ENCODE measurements at regions not wholly inside any gene's neighbourhood (a gene's known extent, or its start where the extent isn't known, plus 50 kb on each side); places are given as distances from the start of the nearest gene placed in this dataset.

DNA sequence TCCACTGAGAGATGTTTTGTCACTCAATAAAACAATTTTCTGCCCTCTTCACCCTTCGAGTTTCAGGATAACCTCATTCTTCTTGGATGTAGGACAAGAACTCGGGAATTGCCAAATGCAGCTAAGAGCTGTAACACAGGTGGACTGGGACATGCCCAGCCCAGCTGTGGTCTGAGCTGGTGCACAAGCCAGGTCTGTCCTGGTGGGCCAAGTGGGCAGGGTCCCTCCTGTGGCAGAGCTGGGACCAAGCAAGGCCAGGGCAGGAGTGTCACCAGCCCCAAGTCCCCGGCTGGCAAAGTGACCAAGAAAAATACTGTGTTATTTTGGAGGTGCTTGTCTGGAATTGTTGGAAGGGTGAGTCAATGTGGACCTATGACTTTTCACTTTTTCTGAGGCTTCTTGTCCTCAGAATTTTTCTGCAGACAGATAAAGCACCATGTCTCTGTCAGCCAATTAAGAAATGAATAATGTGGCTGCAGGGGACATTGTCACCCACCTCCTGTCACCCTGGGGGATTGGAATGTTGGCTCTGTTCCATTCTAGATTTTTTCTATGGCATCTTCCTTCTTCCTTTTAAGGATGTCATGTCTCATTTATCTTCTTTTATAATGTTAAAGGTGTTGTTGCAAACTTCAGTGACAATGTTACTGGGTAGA is 645.2 kb upstream of the EPHA6 start:
- ATAC-seq, result no peak
- TF ChIP-seq ARNTL (CRISPR knock-in tag; IDR thresholded peaks at IDR 0.05; ENCODE audit: borderline replicate concordance, low read depth), result no peak
- no peak for TF ChIP-seq PPARA (CRISPR knock-in tag; IDR thresholded peaks at IDR 0.05; ENCODE audit: borderline replicate concordance)
- no peak for TF ChIP-seq CSDC2 (CRISPR knock-in tag; IDR thresholded peaks at IDR 0.05)
- TF ChIP-seq OSR1 (CRISPR knock-in tag; IDR thresholded peaks at IDR 0.05), result no peak
- TF ChIP-seq RARB (CRISPR knock-in tag; IDR thresholded peaks at IDR 0.05), result no peak
- TF ChIP-seq ESRRG (CRISPR knock-in tag; IDR thresholded peaks at IDR 0.05), result no peak
- TF ChIP-seq, protein P1, sequence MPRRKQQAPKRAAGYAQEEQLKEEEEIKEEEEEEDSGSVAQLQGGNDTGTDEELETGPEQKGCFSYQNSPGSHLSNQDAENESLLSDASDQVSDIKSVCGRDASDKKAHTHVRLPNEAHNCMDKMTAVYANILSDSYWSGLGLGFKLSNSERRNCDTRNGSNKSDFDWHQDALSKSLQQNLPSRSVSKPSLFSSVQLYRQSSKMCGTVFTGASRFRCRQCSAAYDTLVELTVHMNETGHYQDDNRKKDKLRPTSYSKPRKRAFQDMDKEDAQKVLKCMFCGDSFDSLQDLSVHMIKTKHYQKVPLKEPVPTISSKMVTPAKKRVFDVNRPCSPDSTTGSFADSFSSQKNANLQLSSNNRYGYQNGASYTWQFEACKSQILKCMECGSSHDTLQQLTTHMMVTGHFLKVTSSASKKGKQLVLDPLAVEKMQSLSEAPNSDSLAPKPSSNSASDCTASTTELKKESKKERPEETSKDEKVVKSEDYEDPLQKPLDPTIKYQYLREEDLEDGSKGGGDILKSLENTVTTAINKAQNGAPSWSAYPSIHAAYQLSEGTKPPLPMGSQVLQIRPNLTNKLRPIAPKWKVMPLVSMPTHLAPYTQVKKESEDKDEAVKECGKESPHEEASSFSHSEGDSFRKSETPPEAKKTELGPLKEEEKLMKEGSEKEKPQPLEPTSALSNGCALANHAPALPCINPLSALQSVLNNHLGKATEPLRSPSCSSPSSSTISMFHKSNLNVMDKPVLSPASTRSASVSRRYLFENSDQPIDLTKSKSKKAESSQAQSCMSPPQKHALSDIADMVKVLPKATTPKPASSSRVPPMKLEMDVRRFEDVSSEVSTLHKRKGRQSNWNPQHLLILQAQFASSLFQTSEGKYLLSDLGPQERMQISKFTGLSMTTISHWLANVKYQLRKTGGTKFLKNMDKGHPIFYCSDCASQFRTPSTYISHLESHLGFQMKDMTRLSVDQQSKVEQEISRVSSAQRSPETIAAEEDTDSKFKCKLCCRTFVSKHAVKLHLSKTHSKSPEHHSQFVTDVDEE (CRISPR knock-in tag; IDR thresholded peaks at IDR 0.05), result no peak
- TF ChIP-seq, protein P2, sequence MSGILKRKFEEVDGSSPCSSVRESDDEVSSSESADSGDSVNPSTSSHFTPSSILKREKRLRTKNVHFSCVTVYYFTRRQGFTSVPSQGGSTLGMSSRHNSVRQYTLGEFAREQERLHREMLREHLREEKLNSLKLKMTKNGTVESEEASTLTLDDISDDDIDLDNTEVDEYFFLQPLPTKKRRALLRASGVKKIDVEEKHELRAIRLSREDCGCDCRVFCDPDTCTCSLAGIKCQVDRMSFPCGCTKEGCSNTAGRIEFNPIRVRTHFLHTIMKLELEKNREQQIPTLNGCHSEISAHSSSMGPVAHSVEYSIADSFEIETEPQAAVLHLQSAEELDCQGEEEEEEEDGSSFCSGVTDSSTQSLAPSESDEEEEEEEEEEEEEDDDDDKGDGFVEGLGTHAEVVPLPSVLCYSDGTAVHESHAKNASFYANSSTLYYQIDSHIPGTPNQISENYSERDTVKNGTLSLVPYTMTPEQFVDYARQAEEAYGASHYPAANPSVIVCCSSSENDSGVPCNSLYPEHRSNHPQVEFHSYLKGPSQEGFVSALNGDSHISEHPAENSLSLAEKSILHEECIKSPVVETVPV (CRISPR knock-in tag; IDR thresholded peaks at IDR 0.05), result no peak
- TF ChIP-seq ZNF8 (CRISPR knock-in tag; IDR thresholded peaks at IDR 0.05), result no peak
- TF ChIP-seq ZNF70 (CRISPR knock-in tag; IDR thresholded peaks at IDR 0.05), result no peak
- no peak for TF ChIP-seq BACH2 (CRISPR knock-in tag; IDR thresholded peaks at IDR 0.05; ENCODE audit: borderline replicate concordance)
- TF ChIP-seq, protein P3, sequence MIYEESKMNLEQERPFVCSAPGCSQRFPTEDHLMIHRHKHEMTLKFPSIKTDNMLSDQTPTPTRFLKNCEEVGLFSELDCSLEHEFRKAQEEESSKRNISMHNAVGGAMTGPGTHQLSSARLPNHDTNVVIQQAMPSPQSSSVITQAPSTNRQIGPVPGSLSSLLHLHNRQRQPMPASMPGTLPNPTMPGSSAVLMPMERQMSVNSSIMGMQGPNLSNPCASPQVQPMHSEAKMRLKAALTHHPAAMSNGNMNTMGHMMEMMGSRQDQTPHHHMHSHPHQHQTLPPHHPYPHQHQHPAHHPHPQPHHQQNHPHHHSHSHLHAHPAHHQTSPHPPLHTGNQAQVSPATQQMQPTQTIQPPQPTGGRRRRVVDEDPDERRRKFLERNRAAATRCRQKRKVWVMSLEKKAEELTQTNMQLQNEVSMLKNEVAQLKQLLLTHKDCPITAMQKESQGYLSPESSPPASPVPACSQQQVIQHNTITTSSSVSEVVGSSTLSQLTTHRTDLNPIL (CRISPR knock-in tag; IDR thresholded peaks at IDR 0.05; ENCODE audit: low read depth), result no peak
- no peak for TF ChIP-seq ISL1 (CRISPR knock-in tag; IDR thresholded peaks at IDR 0.05)
- no peak for TF ChIP-seq ZNF565 (CRISPR knock-in tag; conservative IDR thresholded peaks at IDR 0.05; ENCODE audit: low read depth)
- TF ChIP-seq ZFP30 (CRISPR knock-in tag; IDR thresholded peaks at IDR 0.05), result no peak

DNA sequence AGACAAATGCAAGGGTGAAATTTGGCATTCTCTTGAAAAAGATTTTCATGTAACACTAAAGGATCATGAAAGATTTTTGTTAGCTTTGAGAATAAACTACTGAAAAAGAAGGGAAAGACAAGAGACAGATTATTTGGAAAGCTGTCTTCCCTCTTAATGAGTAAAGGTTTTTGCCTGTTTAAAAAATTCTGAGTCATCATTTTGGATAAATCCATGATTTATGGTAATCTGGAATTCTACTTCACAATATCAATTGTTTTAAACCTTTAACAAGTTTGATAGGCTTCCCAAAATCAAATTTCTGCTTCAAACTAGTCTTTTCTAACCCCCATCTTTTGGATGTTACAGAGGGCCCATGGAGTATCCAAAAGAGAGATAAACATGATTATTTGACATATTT is 641.5 kb upstream of the EPHA6 start:
- ATAC-seq, result no peak
- TF ChIP-seq, protein P4, sequence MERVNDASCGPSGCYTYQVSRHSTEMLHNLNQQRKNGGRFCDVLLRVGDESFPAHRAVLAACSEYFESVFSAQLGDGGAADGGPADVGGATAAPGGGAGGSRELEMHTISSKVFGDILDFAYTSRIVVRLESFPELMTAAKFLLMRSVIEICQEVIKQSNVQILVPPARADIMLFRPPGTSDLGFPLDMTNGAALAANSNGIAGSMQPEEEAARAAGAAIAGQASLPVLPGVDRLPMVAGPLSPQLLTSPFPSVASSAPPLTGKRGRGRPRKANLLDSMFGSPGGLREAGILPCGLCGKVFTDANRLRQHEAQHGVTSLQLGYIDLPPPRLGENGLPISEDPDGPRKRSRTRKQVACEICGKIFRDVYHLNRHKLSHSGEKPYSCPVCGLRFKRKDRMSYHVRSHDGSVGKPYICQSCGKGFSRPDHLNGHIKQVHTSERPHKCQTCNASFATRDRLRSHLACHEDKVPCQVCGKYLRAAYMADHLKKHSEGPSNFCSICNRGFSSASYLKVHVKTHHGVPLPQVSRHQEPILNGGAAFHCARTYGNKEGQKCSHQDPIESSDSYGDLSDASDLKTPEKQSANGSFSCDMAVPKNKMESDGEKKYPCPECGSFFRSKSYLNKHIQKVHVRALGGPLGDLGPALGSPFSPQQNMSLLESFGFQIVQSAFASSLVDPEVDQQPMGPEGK (CRISPR knock-in tag; IDR thresholded peaks at IDR 0.05; ENCODE audit: borderline replicate concordance), result no peak
- no peak for TF ChIP-seq TOX (CRISPR knock-in tag; IDR thresholded peaks at IDR 0.05; ENCODE audit: borderline replicate concordance)
- TF ChIP-seq, protein P2 (CRISPR knock-in tag; IDR thresholded peaks at IDR 0.05), result no peak

DNA sequence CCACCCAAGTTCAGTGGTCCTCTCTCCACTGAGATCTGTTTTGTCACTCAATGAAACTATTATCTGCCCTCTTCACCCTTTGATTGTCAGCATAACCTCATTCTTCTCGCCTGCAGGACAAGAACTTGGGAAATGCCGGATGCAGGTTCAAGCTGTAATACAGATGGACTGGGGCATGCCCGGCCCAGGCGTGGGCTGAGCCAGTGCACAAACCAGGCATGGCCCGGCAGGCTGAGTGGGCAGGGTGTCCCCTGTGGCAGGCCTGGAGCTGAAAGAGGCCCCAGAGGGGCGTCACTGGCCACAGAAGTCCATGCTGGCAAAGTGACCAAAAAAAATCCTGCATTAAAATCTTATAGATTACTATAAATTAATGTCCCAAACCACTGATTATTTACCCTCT is 638.9 kb upstream of the EPHA6 start:
- TF ChIP-seq ESRRG (CRISPR knock-in tag; IDR thresholded peaks at IDR 0.05) (no peak), ZFP30 (CRISPR knock-in tag; IDR thresholded peaks at IDR 0.05) (no peak), ZNF70 (CRISPR knock-in tag; IDR thresholded peaks at IDR 0.05) (no peak), RARB (CRISPR knock-in tag; IDR thresholded peaks at IDR 0.05) (no peak), BACH2 (CRISPR knock-in tag; IDR thresholded peaks at IDR 0.05; ENCODE audit: borderline replicate concordance) (no peak)
- TF ChIP-seq, protein P4 (CRISPR knock-in tag; IDR thresholded peaks at IDR 0.05; ENCODE audit: borderline replicate concordance), result no peak
- TF ChIP-seq, protein P5, sequence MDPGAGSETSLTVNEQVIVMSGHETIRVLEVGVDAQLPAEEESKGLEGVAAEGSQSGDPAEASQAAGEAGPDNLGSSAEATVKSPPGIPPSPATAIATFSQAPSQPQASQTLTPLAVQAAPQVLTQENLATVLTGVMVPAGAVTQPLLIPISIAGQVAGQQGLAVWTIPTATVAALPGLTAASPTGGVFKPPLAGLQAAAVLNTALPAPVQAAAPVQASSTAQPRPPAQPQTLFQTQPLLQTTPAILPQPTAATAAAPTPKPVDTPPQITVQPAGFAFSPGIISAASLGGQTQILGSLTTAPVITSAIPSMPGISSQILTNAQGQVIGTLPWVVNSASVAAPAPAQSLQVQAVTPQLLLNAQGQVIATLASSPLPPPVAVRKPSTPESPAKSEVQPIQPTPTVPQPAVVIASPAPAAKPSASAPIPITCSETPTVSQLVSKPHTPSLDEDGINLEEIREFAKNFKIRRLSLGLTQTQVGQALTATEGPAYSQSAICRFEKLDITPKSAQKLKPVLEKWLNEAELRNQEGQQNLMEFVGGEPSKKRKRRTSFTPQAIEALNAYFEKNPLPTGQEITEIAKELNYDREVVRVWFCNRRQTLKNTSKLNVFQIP (CRISPR knock-in tag; IDR thresholded peaks at IDR 0.05; ENCODE audit: borderline replicate concordance, low read depth), result no peak
- no peak for ATAC-seq
